ENCODE measurements at regions not wholly inside any gene's neighbourhood (a gene's known extent, or its start where the extent isn't known, plus 50 kb on each side); places are given as distances from the start of the nearest gene placed in this dataset.
"Not testable (repeated sequence)": the region's sequence is repeated elsewhere in the genome, so short reads cannot be mapped to it uniquely, and the experiment has no call there.

DNA sequence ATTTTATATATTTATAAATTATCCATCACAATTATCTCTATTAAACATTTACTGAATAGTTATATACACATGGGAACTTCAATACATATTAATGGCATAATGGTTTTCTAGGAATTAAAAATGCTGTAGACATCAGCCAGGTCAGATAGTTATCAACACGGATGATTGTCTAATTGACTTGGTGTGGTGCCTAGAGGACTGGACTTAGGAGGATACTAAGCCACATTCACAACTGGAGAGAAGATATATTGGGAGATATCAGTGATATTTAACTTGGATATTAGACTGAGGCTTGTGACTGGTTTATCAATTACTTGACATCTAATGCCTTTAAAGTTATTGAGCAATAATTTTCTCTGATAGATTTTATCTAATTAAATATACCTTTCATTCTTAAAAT is 794.5 kb upstream of the ANO3 start:
- Mint-ChIP-seq H3K9me3 (peaks cover 20% of the 10 kb centered on the region), H3K4me3 (no peak overlapping the region), H3K27ac (ENCODE audit: low read depth) (no peak overlapping the region), H3K4me1 (no peaks in the 10 kb centered on the region), H3K27me3 (no peaks in the 10 kb centered on the region), H3K36me3 (ENCODE audit: insufficient read depth) (no peaks in the 10 kb centered on the region)
- no peak for DNase-seq (ENCODE audit: low spot score in 2 of 2)
- no peak for ATAC-seq (replicated peaks; ENCODE audit: extremely low read depth, poor library complexity, severe bottlenecking)

DNA sequence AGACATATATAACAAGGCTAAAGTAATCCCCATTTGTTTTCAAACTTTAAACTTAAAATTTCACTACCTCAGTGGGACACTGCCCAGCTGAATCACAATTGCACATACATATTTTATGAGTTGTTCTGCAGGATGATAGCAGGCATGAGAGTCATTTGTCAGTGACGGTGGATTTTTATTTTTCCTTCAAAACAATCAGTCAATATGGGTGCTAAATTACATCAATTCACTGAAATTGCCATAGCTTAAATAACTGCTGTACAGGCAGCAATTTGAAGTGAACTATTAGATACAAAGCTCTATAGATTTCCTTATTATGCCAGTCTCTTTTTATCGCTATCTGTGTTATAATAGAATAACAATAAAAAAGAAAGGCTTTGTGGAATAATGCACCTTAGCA is 784.6 kb upstream of the ANO3 start:
- no peak for ATAC-seq (replicated peaks; ENCODE audit: extremely low read depth, poor library complexity, severe bottlenecking)
- peaks cover 19% of the 10 kb centered on the region for H3K9me3 Mint-ChIP-seq

GRCh38 chr11:25562417-25562816 is 769.5 kb upstream of the ANO3 start:
- no peaks in the 10 kb centered on the region for H3K27me3 Mint-ChIP-seq
- H3K27ac Mint-ChIP-seq (ENCODE audit: low read depth): no peak overlapping the region
- DNase-seq (ENCODE audit: low spot score in 2 of 2) (no peak), ATAC-seq (replicated peaks; ENCODE audit: extremely low read depth, poor library complexity, severe bottlenecking) (no peak)
- H3K9me3 Mint-ChIP-seq: peaks cover 17% of the 10 kb centered on the region
- H3K36me3 Mint-ChIP-seq (ENCODE audit: insufficient read depth): no peaks in the 10 kb centered on the region
- H3K4me3 Mint-ChIP-seq: no peak overlapping the region
- H3K4me1 Mint-ChIP-seq: no peaks in the 10 kb centered on the region

More for the DNA sequence above, 784.6 kb upstream of the ANO3 start:
- DNase-seq (ENCODE audit: low spot score in 2 of 2): no peak
- H3K4me1 Mint-ChIP-seq: no peaks in the 10 kb centered on the region
- no peaks in the 10 kb centered on the region for H3K27me3 Mint-ChIP-seq
- H3K4me3 Mint-ChIP-seq: no peak overlapping the region
- no peaks in the 10 kb centered on the region for H3K36me3 Mint-ChIP-seq (ENCODE audit: insufficient read depth)
- no peak overlapping the region for H3K27ac Mint-ChIP-seq (ENCODE audit: low read depth)

GRCh38 chr11:25565846-25566245 is 766.1 kb upstream of the ANO3 start:
- Mint-ChIP-seq H3K27me3 (no peaks in the 10 kb centered on the region), H3K4me1 (no peaks in the 10 kb centered on the region), H3K9me3 (peaks cover 13% of the 10 kb centered on the region), H3K27ac (ENCODE audit: low read depth) (no peak overlapping the region), H3K36me3 (ENCODE audit: insufficient read depth) (no peaks in the 10 kb centered on the region), H3K4me3 (no peak overlapping the region)
- ATAC-seq (replicated peaks; ENCODE audit: extremely low read depth, poor library complexity, severe bottlenecking) (no peak), DNase-seq (ENCODE audit: low spot score in 2 of 2) (no peak)

DNA sequence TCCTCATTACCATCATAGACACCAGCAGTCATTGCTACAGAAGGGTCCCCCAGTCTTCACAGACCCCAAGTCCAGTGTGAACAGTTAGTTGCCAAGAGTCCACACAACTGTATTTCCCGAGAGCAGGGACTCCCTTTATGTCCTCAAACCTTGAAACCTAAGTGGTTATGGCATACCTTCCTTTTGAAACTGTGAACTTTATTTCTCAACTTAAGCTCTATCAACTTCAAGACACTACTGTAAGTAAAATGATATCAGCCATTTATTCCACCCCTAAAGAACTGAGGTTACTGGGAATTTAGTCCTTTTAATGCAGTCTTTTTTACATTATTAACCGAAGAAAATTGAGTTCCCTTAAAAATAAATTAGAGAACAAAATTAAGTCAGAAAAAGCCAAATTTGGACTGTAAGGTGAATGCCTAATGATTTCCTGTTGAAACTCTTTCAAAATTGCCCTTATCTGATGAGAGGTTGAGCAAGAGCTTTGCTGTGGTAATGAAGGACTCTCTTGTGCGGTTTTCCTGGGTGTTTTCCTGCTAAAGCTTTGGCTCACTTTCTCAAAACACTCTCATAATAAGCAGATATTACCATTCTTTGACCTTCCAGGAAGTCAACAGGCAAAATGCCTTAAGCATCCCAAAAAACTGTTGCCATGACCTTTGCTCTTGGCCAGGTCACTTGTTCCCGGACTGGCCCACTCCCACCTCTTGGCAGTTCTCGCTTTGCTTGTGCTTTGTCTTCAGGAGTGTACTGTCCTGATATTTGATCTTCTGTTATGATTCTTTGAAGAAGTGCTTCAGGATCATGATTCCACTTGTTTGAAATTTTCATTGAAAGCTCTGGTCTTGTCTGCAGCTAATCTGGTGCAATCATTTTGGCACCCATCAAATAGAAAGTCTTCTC is 765.4 kb upstream of the ANO3 start:
- Mint-ChIP-seq H3K27ac (ENCODE audit: low read depth) (no peak overlapping the region), H3K9me3 (peaks cover 13% of the 10 kb centered on the region), H3K27me3 (no peaks in the 10 kb centered on the region), H3K4me1 (no peaks in the 10 kb centered on the region), H3K4me3 (no peak overlapping the region), H3K36me3 (ENCODE audit: insufficient read depth) (no peaks in the 10 kb centered on the region)
- ATAC-seq (replicated peaks; ENCODE audit: extremely low read depth, poor library complexity, severe bottlenecking) (no peak), DNase-seq (ENCODE audit: low spot score in 2 of 2) (no peak)

DNA sequence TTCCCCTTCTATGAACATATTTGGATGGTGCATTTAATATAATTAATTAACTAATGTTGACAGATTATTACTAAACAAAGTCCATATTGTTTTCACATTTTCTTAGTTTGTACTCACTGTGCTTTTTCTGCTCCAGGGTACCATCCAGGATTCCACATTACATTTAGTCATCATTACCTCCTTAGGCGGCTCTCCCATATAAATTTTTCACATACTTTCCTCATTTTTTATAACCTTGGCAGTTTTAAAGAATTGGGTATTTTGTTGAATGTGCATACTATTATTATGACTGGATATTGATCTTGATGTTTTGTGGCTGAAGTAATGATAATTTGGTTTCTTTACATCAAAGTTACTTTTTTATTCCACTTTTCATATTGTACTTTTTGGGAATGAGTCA is 755.6 kb upstream of the ANO3 start:
- Mint-ChIP-seq H3K36me3 (ENCODE audit: insufficient read depth) (no peaks in the 10 kb centered on the region), H3K27ac (ENCODE audit: low read depth) (no peak overlapping the region), H3K27me3 (no peaks in the 10 kb centered on the region), H3K4me1 (no peaks in the 10 kb centered on the region), H3K4me3 (no peak overlapping the region), H3K9me3 (peaks cover 16% of the 10 kb centered on the region)
- DNase-seq (ENCODE audit: low spot score in 2 of 2) (no peak), ATAC-seq (replicated peaks; ENCODE audit: extremely low read depth, poor library complexity, severe bottlenecking) (no peak)

DNA sequence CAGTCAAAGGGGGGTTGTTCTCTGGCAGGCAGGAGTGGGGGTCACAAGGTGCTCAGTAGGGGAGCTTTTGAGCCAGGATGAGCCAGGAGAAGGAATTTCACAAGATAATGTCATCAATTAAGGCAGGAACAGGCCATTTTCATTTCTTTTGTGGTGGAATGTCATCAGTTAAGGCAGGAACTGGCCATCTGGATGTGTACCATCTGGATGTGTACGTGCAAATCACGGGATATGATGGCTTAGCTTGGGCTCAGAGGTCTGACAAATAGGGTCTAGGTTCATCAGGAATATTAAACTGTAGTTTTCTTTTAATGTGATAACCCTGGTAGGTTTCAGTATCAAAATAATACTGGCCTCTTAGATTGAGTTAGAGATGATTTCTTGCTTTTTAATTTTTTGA is 752.4 kb upstream of the ANO3 start:
- not testable (repeated sequence) for ATAC-seq (replicated peaks; ENCODE audit: extremely low read depth, poor library complexity, severe bottlenecking); H3K4me3 Mint-ChIP-seq; DNase-seq (ENCODE audit: low spot score in 2 of 2); H3K27me3 Mint-ChIP-seq; H3K4me1 Mint-ChIP-seq; H3K36me3 Mint-ChIP-seq (ENCODE audit: insufficient read depth); H3K27ac Mint-ChIP-seq (ENCODE audit: low read depth)
- peaks cover 16% of the 10 kb centered on the region for H3K9me3 Mint-ChIP-seq

DNA sequence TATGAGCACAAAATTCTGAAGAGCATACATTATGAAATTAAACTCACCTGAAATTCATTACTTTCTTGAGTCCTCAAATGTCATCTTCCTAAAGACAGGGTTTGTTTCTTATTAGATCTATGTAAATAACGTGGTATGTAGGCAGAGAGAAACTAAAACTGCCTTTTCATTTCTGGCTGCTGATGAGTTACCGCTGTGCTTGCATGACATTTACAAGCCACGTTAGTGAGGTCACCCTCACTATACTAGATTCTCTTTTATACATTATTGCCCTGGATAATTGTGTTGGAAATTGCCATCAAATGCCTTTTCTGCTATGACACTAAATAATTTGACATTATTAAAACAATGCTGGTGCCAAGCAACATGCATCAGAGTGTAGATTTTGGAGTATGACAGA is 748.3 kb upstream of the ANO3 start:
- H3K36me3 Mint-ChIP-seq (ENCODE audit: insufficient read depth): no peaks in the 10 kb centered on the region
- peaks cover 29% of the 10 kb centered on the region for H3K9me3 Mint-ChIP-seq
- no peaks in the 10 kb centered on the region for H3K4me1 Mint-ChIP-seq
- DNase-seq (ENCODE audit: low spot score in 2 of 2) (no peak), ATAC-seq (replicated peaks; ENCODE audit: extremely low read depth, poor library complexity, severe bottlenecking) (no peak)
- no peak overlapping the region for H3K27ac Mint-ChIP-seq (ENCODE audit: low read depth)
- H3K27me3 Mint-ChIP-seq: no peaks in the 10 kb centered on the region
- H3K4me3 Mint-ChIP-seq: no peak overlapping the region

DNA sequence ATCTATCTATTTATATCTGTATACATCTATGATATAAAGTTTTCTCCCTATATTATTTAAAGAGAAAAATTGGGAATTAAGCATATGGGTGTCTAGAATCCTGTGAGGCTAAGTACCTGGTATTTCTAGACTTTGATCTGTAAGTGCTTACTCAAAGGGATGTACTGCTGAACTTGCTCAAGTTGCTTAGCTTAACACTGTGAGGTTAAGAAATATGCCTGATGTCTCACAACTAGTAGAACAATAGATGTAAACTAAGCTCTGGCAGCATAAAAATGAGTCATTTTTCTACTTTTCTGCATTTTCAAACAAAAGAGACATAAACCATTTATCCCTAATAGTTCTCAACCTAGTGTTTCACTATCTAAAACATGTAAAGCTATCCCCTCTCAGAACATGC is 744.4 kb upstream of the ANO3 start:
- no peaks in the 10 kb centered on the region for H3K4me1 Mint-ChIP-seq
- H3K36me3 Mint-ChIP-seq (ENCODE audit: insufficient read depth): no peaks in the 10 kb centered on the region
- H3K27me3 Mint-ChIP-seq: no peaks in the 10 kb centered on the region
- H3K9me3 Mint-ChIP-seq: peaks cover 42% of the 10 kb centered on the region
- H3K27ac Mint-ChIP-seq (ENCODE audit: low read depth): no peak overlapping the region
- DNase-seq (ENCODE audit: low spot score in 2 of 2) (no peak), ATAC-seq (replicated peaks; ENCODE audit: extremely low read depth, poor library complexity, severe bottlenecking) (no peak)
- no peak overlapping the region for H3K4me3 Mint-ChIP-seq

DNA sequence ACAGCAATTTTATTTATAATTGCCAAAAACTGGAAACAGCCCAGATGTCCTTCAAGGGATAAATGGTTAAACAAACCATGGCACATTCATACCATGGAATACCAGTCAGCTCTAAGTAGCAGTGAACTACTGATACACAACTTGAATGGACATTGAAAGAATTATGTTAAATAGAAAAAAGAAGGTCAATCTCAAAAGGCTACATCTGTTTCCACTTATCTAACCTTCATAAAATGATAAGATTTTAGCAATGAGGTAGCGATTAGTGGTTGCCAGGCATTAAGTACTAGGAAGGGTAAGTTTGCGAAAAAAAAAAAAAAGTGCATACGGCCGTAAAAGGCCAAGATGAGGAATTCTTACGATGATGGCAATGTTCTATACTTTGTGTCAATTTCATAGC is 738.7 kb upstream of the ANO3 start:
- peaks cover 37% of the 10 kb centered on the region for H3K9me3 Mint-ChIP-seq
- H3K27ac Mint-ChIP-seq (ENCODE audit: low read depth): no peak overlapping the region
- no peak for DNase-seq (ENCODE audit: low spot score in 2 of 2)
- no peak for ATAC-seq (replicated peaks; ENCODE audit: extremely low read depth, poor library complexity, severe bottlenecking)
- no peaks in the 10 kb centered on the region for H3K36me3 Mint-ChIP-seq (ENCODE audit: insufficient read depth)
- no peaks in the 10 kb centered on the region for H3K4me1 Mint-ChIP-seq
- no peaks in the 10 kb centered on the region for H3K27me3 Mint-ChIP-seq
- no peak overlapping the region for H3K4me3 Mint-ChIP-seq

DNA sequence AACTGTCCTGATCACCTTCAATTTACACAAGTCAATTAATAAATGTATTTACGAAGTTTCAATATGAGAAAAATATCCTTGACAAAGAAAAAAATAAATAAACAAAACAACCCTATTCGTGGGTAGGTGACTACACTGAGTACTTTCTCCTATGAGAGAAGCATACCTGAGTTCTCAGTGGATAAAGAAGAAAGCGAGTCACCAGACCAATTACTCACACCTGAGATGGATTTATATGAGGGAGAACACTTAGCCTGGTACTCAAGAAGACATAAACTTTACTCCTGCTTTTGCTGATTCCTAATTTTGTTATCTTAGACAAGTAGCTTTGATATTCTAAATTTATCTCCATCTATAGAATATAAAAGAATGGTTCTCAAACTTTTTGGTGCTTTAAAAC is 735.2 kb upstream of the ANO3 start:
- peaks cover 16% of the 10 kb centered on the region for H3K9me3 Mint-ChIP-seq
- ATAC-seq (replicated peaks; ENCODE audit: extremely low read depth, poor library complexity, severe bottlenecking) (no peak), DNase-seq (ENCODE audit: low spot score in 2 of 2) (no peak)
- H3K27ac Mint-ChIP-seq (ENCODE audit: low read depth): no peak overlapping the region
- no peaks in the 10 kb centered on the region for H3K27me3 Mint-ChIP-seq
- H3K4me1 Mint-ChIP-seq: no peaks in the 10 kb centered on the region
- H3K4me3 Mint-ChIP-seq: no peak overlapping the region
- no peaks in the 10 kb centered on the region for H3K36me3 Mint-ChIP-seq (ENCODE audit: insufficient read depth)

DNA sequence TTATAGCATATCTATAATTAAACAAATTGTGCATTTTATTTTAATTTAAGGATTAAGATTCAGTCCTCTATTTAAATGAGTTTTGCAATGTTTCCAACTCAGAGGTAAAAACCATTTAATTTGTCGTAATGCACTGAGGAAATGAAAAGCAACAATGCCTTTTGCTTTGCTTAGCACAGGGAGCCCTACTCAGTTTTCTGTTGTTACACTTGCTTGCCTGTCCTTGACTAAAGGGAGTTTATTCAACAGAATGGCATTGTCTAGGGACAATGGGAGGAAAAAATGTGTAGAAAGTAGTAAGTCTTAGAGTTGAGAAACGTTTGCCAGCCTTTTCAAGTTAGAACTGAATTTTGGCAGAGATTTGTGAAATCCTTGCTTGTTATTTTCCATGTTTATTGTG is 734.2 kb upstream of the ANO3 start:
- no peaks in the 10 kb centered on the region for H3K36me3 Mint-ChIP-seq (ENCODE audit: insufficient read depth)
- H3K9me3 Mint-ChIP-seq: peaks cover 16% of the 10 kb centered on the region
- H3K4me3 Mint-ChIP-seq: no peak overlapping the region
- H3K27me3 Mint-ChIP-seq: no peaks in the 10 kb centered on the region
- no peaks in the 10 kb centered on the region for H3K4me1 Mint-ChIP-seq
- H3K27ac Mint-ChIP-seq (ENCODE audit: low read depth): no peak overlapping the region
- ATAC-seq (replicated peaks; ENCODE audit: extremely low read depth, poor library complexity, severe bottlenecking): no peak
- no peak for DNase-seq (ENCODE audit: low spot score in 2 of 2)

- no peak for DNase-seq (ENCODE audit: low spot score in 2 of 2)
- Mint-ChIP-seq H3K4me1 (no peaks in the 10 kb centered on the region), H3K9me3 (peaks cover 24% of the 10 kb centered on the region), H3K27me3 (no peaks in the 10 kb centered on the region), H3K27ac (ENCODE audit: low read depth) (no peak overlapping the region), H3K36me3 (ENCODE audit: insufficient read depth) (no peaks in the 10 kb centered on the region), H3K4me3 (no peak overlapping the region)
- ATAC-seq (replicated peaks; ENCODE audit: extremely low read depth, poor library complexity, severe bottlenecking): no peak
Observed at GRCh38 chr11:25602149-25602548, 729.8 kb upstream of the ANO3 start.
